Nucleus accumbens (tissue), 56 donors: ENCODE measurements at regions not wholly inside any gene's neighbourhood (a gene's known extent, or its start where the extent isn't known, plus 50 kb on each side); places are given as distances from the start of the nearest gene placed in this dataset.
"Not testable (repeated sequence)": the region's sequence is repeated elsewhere in the genome, so short reads cannot be mapped to it uniquely, and the experiment has no call there.

ENCODE experiments used
- DNase-seq, 56 donors: peaks; one replicate each; lab custom pipeline; 2025; lab: John Stamatoyannopoulos, UW

- no peak for DNase-seq
Observed at GRCh38 chr1:56094168-56094567, 485.2 kb downstream of the PLPP3 start.

GRCh38 chr1:56092684-56093570, 486.4 kb downstream of the PLPP3 start:
- no peak for DNase-seq

- DNase-seq: not testable (repeated sequence)
Observed at GRCh38 chr1:56089826-56090225, 489.5 kb downstream of the PLPP3 start.

GRCh38 chr1:56084246-56084645, 495.1 kb downstream of the PLPP3 start:
- DNase-seq: no peak

- no peak for DNase-seq
Observed at GRCh38 chr1:56081736-56082135, 497.6 kb downstream of the PLPP3 start.

- no peak for DNase-seq
Observed at GRCh38 chr1:56081173-56081572, 498.2 kb downstream of the PLPP3 start.

GRCh38 chr1:56080123-56080522, 499.2 kb downstream of the PLPP3 start:
- no peak for DNase-seq

GRCh38 chr1:56079391-56079790, 500.0 kb downstream of the PLPP3 start:
- no peak for DNase-seq

GRCh38 chr1:56077206-56077605, 502.2 kb downstream of the PLPP3 start:
- no peak for DNase-seq

- peak in 2 of 56 donors; percentile 9 to 19 for DNase-seq
Observed at GRCh38 chr1:56074007-56074651, 505.2 kb downstream of the PLPP3 start.

GRCh38 chr1:56073614-56074006, 505.8 kb downstream of the PLPP3 start:
- no peak for DNase-seq

GRCh38 chr1:56073206-56073605, 506.2 kb downstream of the PLPP3 start:
- no peak for DNase-seq

- DNase-seq: no peak
Observed at GRCh38 chr1:56072310-56072709, 507.1 kb downstream of the PLPP3 start.

- no peak for DNase-seq
Observed at GRCh38 chr1:56071351-56071750, 508.0 kb downstream of the PLPP3 start.

GRCh38 chr1:56070601-56071000, 508.8 kb downstream of the PLPP3 start:
- DNase-seq: no peak

- no peak for DNase-seq
Observed at GRCh38 chr1:56069824-56070223, 509.5 kb downstream of the PLPP3 start.

GRCh38 chr1:56068908-56069307, 510.5 kb downstream of the PLPP3 start:
- DNase-seq: no peak

- no peak for DNase-seq
Observed at GRCh38 chr1:56068210-56068609, 511.2 kb downstream of the PLPP3 start.

GRCh38 chr1:56065729-56066128, 513.6 kb downstream of the PLPP3 start:
- DNase-seq: no peak

GRCh38 chr1:56064705-56065104, 514.7 kb downstream of the PLPP3 start:
- no peak for DNase-seq

GRCh38 chr1:56063461-56063860, 515.9 kb downstream of the PLPP3 start:
- peak in 49 of 56 donors; percentile 2 to 76 (median 32) for DNase-seq

GRCh38 chr1:56062625-56063024, 516.7 kb downstream of the PLPP3 start:
- DNase-seq: no peak
